Uterus (tissue), 2 donors: ENCODE measurements at regions not wholly inside any gene's neighbourhood (a gene's known extent, or its start where the extent isn't known, plus 50 kb on each side); places are given as distances from the start of the nearest gene placed in this dataset.

Experiments
- CTCF ChIP-seq, 4 experiments: fragments of 200-600 bp in 2 of 4; fragments of 450-650 bp in 2 of 4; sonication (generic) in 2 of 4; IDR thresholded peaks; one replicate each; pipeline ENCODE4 v1.5.1; 2016 to 2019; ENCODE audit warnings: antibody characterized with exemption in 4 of 4, mild to moderate bottlenecking in 2 of 4, moderate library complexity in 1 of 4
- POLR2A ChIP-seq, 2 donors: fragments of 450-650 bp; IDR thresholded peaks; one replicate each; pipeline ENCODE4 v1.6.1; 2016; ENCODE audit warnings: antibody characterized with exemption in 2 of 2, mild to moderate bottlenecking in 1 of 2, moderate library complexity in 1 of 2

- no peak for TF ChIP-seq CTCF (IDR thresholded peaks at IDR 0.05)
- TF ChIP-seq POLR2A (IDR thresholded peaks at IDR 0.05) = no peak
Observed at GRCh38 chr5:34510002-34510401, 146.1 kb upstream of the RAI14 start.
